ENCODE measurements at regions not wholly inside any gene's neighbourhood (a gene's known extent, or its start where the extent isn't known, plus 50 kb on each side); places are given as distances from the start of the nearest gene placed in this dataset.

DNA sequence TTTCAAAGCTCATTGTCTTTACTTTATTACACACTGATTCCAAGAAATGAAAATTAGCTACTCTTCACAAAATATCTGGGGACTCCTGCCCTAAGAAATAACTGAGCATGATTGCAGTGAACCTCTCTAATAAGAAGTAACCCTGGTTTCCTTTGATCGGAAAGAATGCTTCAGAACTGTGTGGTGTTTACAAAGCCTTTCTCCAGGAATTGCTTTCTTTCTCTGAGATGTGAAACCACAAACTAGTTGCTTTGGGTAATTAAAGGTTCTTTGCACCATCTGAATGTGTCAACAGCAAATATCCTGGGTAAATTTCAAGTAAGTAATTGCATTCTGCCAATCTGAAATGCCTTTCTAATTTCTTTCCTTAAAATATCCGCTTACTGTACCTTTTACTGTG is 292.9 kb upstream of the SLIT2 start:
- H3K27ac ChIP-seq = no peak overlapping the region
- H3K36me3 ChIP-seq (replicated peaks in 1 of 2) = no peaks in the 10 kb centered on the region
- no peak for DNase-seq
- TF ChIP-seq POLR2A (IDR thresholded peaks at IDR 0.05) = no peak
- TF ChIP-seq, protein P1, sequence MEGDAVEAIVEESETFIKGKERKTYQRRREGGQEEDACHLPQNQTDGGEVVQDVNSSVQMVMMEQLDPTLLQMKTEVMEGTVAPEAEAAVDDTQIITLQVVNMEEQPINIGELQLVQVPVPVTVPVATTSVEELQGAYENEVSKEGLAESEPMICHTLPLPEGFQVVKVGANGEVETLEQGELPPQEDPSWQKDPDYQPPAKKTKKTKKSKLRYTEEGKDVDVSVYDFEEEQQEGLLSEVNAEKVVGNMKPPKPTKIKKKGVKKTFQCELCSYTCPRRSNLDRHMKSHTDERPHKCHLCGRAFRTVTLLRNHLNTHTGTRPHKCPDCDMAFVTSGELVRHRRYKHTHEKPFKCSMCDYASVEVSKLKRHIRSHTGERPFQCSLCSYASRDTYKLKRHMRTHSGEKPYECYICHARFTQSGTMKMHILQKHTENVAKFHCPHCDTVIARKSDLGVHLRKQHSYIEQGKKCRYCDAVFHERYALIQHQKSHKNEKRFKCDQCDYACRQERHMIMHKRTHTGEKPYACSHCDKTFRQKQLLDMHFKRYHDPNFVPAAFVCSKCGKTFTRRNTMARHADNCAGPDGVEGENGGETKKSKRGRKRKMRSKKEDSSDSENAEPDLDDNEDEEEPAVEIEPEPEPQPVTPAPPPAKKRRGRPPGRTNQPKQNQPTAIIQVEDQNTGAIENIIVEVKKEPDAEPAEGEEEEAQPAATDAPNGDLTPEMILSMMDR (IDR thresholded peaks at IDR 0.05) = no peak
- H3K4me3 ChIP-seq = no peak overlapping the region
- intact Hi-C loops (cut with DNase I) = no loop called here
- H3K9me3 ChIP-seq (replicated peaks in 1 of 3) = peaks cover 0 to 4% (median 0%) of the 10 kb centered on the region in 3 donors
- WGBS, 4 donors = 88 to 94% (median 93%) methylated on average over 2 of the region's 2 CpGs
- no peaks in the 10 kb centered on the region for H3K4me1 ChIP-seq (replicated peaks in 1 of 2)
- no peaks in the 10 kb centered on the region for H3K27me3 ChIP-seq

- 86 to 100% (median 96%) methylated on average over 1 of the region's 1 CpG for WGBS, 4 donors
- no peaks in the 10 kb centered on the region for H3K27me3 ChIP-seq
Measured at GRCh38 chr4:19947349-19947748, 304.4 kb upstream of the SLIT2 start.

GRCh38 chr4:19945979-19946380 is 305.7 kb upstream of the SLIT2 start:
- Histone ChIP-seq H3K4me1 (replicated peaks in 1 of 2) (no peaks in the 10 kb centered on the region), H3K36me3 (replicated peaks in 1 of 2) (no peaks in the 10 kb centered on the region), H3K4me3 (no peak overlapping the region), H3K27me3 (no peaks in the 10 kb centered on the region), H3K9me3 (replicated peaks in 1 of 3) (no peaks in the 10 kb centered on the region), H3K27ac (no peak overlapping the region)
- no peak for DNase-seq
- WGBS, 4 donors = 68 to 81% (median 73%) methylated on average over 3 of the region's 3 CpGs
- intact Hi-C loops (cut with DNase I) = no loop called here
- no peak for TF ChIP-seq POLR2A (IDR thresholded peaks at IDR 0.05)
- TF ChIP-seq, protein P1 (IDR thresholded peaks at IDR 0.05) = no peak

More at GRCh38 chr4:19947349-19947748, 304.4 kb upstream of the SLIT2 start:
- Histone ChIP-seq H3K36me3 (replicated peaks in 1 of 2) (no peaks in the 10 kb centered on the region), H3K4me3 (no peak overlapping the region), H3K4me1 (replicated peaks in 1 of 2) (no peaks in the 10 kb centered on the region), H3K27ac (no peak overlapping the region), H3K9me3 (replicated peaks in 1 of 3) (no peaks in the 10 kb centered on the region)
- TF ChIP-seq POLR2A (IDR thresholded peaks at IDR 0.05) = no peak
- TF ChIP-seq, protein P1 (IDR thresholded peaks at IDR 0.05) = no peak
- intact Hi-C loops (cut with DNase I) = no loop called here
- no peak for DNase-seq

DNA sequence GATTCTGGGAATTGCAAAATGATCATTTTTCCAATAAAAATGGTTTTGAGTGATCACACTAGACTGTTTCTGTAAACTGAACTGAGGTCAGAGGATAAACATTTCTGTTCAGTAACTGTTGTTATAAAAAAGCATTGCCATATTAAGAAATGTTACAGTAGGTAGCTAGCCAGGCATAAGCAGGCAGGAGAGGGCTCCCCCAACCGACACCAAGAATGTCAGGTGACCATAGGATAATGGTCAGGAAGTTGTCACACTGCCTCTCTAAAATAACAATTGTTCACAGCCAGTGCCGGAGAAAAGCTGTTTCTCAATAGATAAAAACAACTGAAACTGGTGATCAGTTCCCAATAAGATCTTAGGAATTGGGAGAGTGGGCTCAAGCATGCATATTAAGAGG is 306.2 kb upstream of the SLIT2 start:
- no peak for DNase-seq
- no peak overlapping the region for H3K27ac ChIP-seq
- no peaks in the 10 kb centered on the region for H3K4me1 ChIP-seq (replicated peaks in 1 of 2)
- no peaks in the 10 kb centered on the region for H3K36me3 ChIP-seq (replicated peaks in 1 of 2)
- TF ChIP-seq, protein P1 (IDR thresholded peaks at IDR 0.05) = no peak
- TF ChIP-seq POLR2A (IDR thresholded peaks at IDR 0.05) = no peak
- 84 to 90% (median 87%) methylated on average over 2 of the region's 2 CpGs for whole genome bisulfite sequencing, 4 donors
- intact Hi-C loops (cut with DNase I) = no loop called here
- H3K27me3 ChIP-seq = no peaks in the 10 kb centered on the region
- H3K4me3 ChIP-seq = no peak overlapping the region
- no peaks in the 10 kb centered on the region for H3K9me3 ChIP-seq (replicated peaks in 1 of 3)

All from adrenal gland (tissue), 9 donors.